ENCODE measurements at regions not wholly inside any gene's neighbourhood (a gene's known extent, or its start where the extent isn't known, plus 50 kb on each side); places are given as distances from the start of the nearest gene placed in this dataset.

- no peak overlapping the region for H3K27ac Mint-ChIP-seq
- H3K9me3 ChIP-seq (ENCODE audit: control extremely low read depth in 1 of 3, control insufficient read depth in 2 of 3, insufficient read depth in 1 of 3, low read length in 2 of 3): no peaks in the 10 kb centered on the region
- no peaks in the 10 kb centered on the region for H3K36me3 ChIP-seq (replicated peaks in 1 of 2; ENCODE audit: control extremely low read depth in 1 of 2, control insufficient read depth in 1 of 2, extremely low read depth in 1 of 2, insufficient read depth in 2 of 2, low read length in 1 of 2)
- H3K4me3 ChIP-seq (ENCODE audit: control extremely low read depth in 1 of 5, extremely low read depth in 1 of 5, insufficient read depth in 1 of 5, low read depth in 2 of 5, low read length in 4 of 5): no peak overlapping the region
- H3K4me1 Mint-ChIP-seq: no peaks in the 10 kb centered on the region
- ChIA-PET POLR2A (no interaction called here), CTCF (no interaction called here)
- TF ChIP-seq EZH2 (IDR thresholded peaks at IDR 0.05; ENCODE audit: borderline replicate concordance, insufficient read depth, low read depth, low read length, poor library complexity, severe bottlenecking) (no peak), CTCF (IDR thresholded peaks at IDR 0.05) (no peak)
- no peaks in the 10 kb centered on the region for H3K79me2 ChIP-seq (ENCODE audit: control insufficient read depth, insufficient read depth, low read length)
- H3K4me1 ChIP-seq (ENCODE audit: control insufficient read depth in 2 of 2, insufficient read depth in 2 of 2, low read length in 2 of 2): no peaks in the 10 kb centered on the region
- no peak overlapping the region for H3K9ac ChIP-seq (ENCODE audit: low read length)
- H3K27me3 Mint-ChIP-seq: peaks cover 24% of the 10 kb centered on the region
- no peak for DNase-seq
- no peak overlapping the region for H3K4me3 Mint-ChIP-seq
- H3K27me3 ChIP-seq (replicated peaks in 1 of 4; ENCODE audit: control extremely low read depth in 1 of 4, control insufficient read depth in 3 of 4, insufficient read depth in 4 of 4, low read length in 3 of 4): no peaks in the 10 kb centered on the region
- H3K9me3 Mint-ChIP-seq (ENCODE audit: insufficient read depth): no peaks in the 10 kb centered on the region
- WGBS (ENCODE audit: insufficient coverage): 92% methylated on average over 6 of the region's 7 CpGs
- H3K27ac ChIP-seq (ENCODE audit: low read length in 2 of 2): no peak overlapping the region
- ATAC-seq (ENCODE audit: low read depth): no peak
- intact Hi-C loops (cut with micrococcal nuclease): no loop called here
- no peak overlapping the region for H2AFZ ChIP-seq (ENCODE audit: insufficient read depth, low read depth, low read length, poor library complexity, severe bottlenecking)
- H3K4me2 ChIP-seq (replicated peaks; ENCODE audit: low read depth, low read length, poor library complexity, severe bottlenecking): no peak overlapping the region
- no peaks in the 10 kb centered on the region for H4K20me1 ChIP-seq (ENCODE audit: control insufficient read depth, insufficient read depth, low read length, poor library complexity, severe bottlenecking)
These were observed 53.1 kb upstream of the VSX1 start for GRCh38 chr20:25135031-25135430.

- Mint-ChIP-seq H3K9me3 (ENCODE audit: insufficient read depth) (no peaks in the 10 kb centered on the region), H3K4me3 (no peak overlapping the region), H3K27ac (no peak overlapping the region), H3K4me1 (no peaks in the 10 kb centered on the region), H3K27me3 (peaks cover 27% of the 10 kb centered on the region)
- H2AFZ ChIP-seq (ENCODE audit: insufficient read depth, low read depth, low read length, poor library complexity, severe bottlenecking): no peak overlapping the region
- no peaks in the 10 kb centered on the region for H3K36me3 ChIP-seq (replicated peaks in 1 of 2; ENCODE audit: control extremely low read depth in 1 of 2, control insufficient read depth in 1 of 2, extremely low read depth in 1 of 2, insufficient read depth in 2 of 2, low read length in 1 of 2)
- H3K27me3 ChIP-seq (replicated peaks in 1 of 4; ENCODE audit: control extremely low read depth in 1 of 4, control insufficient read depth in 3 of 4, insufficient read depth in 4 of 4, low read length in 3 of 4): peaks cover 0 to 2% (median 0%) of the 10 kb centered on the region in 4 experiments
- H3K9ac ChIP-seq (ENCODE audit: low read length): no peak overlapping the region
- intact Hi-C loops (cut with micrococcal nuclease): no loop called here
- ATAC-seq (ENCODE audit: low read depth) (no peak), DNase-seq (no peak)
- H3K4me1 ChIP-seq (ENCODE audit: control insufficient read depth in 2 of 2, insufficient read depth in 2 of 2, low read length in 2 of 2): no peaks in the 10 kb centered on the region
- H3K27ac ChIP-seq (ENCODE audit: low read length in 2 of 2): no peak overlapping the region
- POLR2A ChIA-PET: no interaction called here
- H3K79me2 ChIP-seq (ENCODE audit: control insufficient read depth, insufficient read depth, low read length): no peaks in the 10 kb centered on the region
- 94% methylated on average over 1 of the region's 1 CpG for WGBS (ENCODE audit: insufficient coverage)
- CTCF ChIA-PET: no interaction called here
- H4K20me1 ChIP-seq (ENCODE audit: control insufficient read depth, insufficient read depth, low read length, poor library complexity, severe bottlenecking): no peaks in the 10 kb centered on the region
- TF ChIP-seq CTCF (IDR thresholded peaks at IDR 0.05): no peak
- no peak for TF ChIP-seq EZH2 (IDR thresholded peaks at IDR 0.05; ENCODE audit: borderline replicate concordance, insufficient read depth, low read depth, low read length, poor library complexity, severe bottlenecking)
- no peak overlapping the region for H3K4me2 ChIP-seq (replicated peaks; ENCODE audit: low read depth, low read length, poor library complexity, severe bottlenecking)
- H3K9me3 ChIP-seq (ENCODE audit: control extremely low read depth in 1 of 3, control insufficient read depth in 2 of 3, insufficient read depth in 1 of 3, low read length in 2 of 3): no peaks in the 10 kb centered on the region
- H3K4me3 ChIP-seq (ENCODE audit: control extremely low read depth in 1 of 5, extremely low read depth in 1 of 5, insufficient read depth in 1 of 5, low read depth in 2 of 5, low read length in 4 of 5): no peak overlapping the region
These were observed 54.1 kb upstream of the VSX1 start for GRCh38 chr20:25136056-25136455.

Data from B cell (primary cell).